IMR-90 (cell line): ENCODE measurements at regions not wholly inside any gene's neighbourhood (a gene's known extent, or its start where the extent isn't known, plus 50 kb on each side); places are given as distances from the start of the nearest gene placed in this dataset.

Source experiments
- ATAC-seq: fragments of 200-7000 bp; cut with Tn5 transposase; 2 replicates; pipeline ENCODE4 v1.9.1; 2020; ENCODE audit warnings: low read depth, mild to moderate bottlenecking, moderate library complexity
- BruUV-seq: library from RNA; stranded (reverse); fragments of 400-500 nt; replicated peaks from 2 replicates; lab custom pipeline; 2021; lab: Mats Ljungman, UMichigan
- CTCF ChIA-PET: fragments of 300-600 bp; formaldehyde crosslinking; extraction: SDS; loops from one replicate; lab custom pipeline; 2021; ENCODE audit warnings: antibody characterized with exemption; lab: Yijun Ruan, JAX
- POLR2A ChIA-PET: fragments of 300-600 bp; sonication (Branson Sonifier 250); formaldehyde crosslinking; loops from one replicate; lab custom pipeline; 2022; ENCODE audit warnings: antibody characterized with exemption; ENCODE audit not compliant: unreplicated experiment; lab: Charles Lee
- DNase-seq: peaks from one replicate; pipeline ENCODE4 v3.0.0; 2013
- H2AFZ ChIP-seq: replicated peaks from 2 replicates; pipeline ENCODE3; 2013; ENCODE audit warnings: low read length, mild to moderate bottlenecking; ENCODE audit not compliant: poor library complexity
- H2AK5ac ChIP-seq: 2 replicates; pipeline ENCODE4 v1.6.1; 2013; ENCODE audit warnings: low read depth, low read length, inconsistent platforms
- H2AK9ac ChIP-seq: replicated peaks from 2 replicates; pipeline ENCODE3; 2013; ENCODE audit warnings: mild to moderate bottlenecking, low read depth, low read length, moderate library complexity; ENCODE audit not compliant: poor library complexity
- H2BK120ac ChIP-seq: 2 replicates; pipeline ENCODE4 v1.6.1; 2013; ENCODE audit warnings: low read depth, low read length, inconsistent platforms
- H2BK15ac ChIP-seq: 3 replicates; pipeline ENCODE4 v1.6.1; 2013; ENCODE audit warnings: low read depth, low read length, inconsistent platforms
- H2BK20ac ChIP-seq: 2 replicates; pipeline ENCODE4 v1.6.1; 2013; ENCODE audit warnings: low read depth, mild to moderate bottlenecking, inconsistent platforms, low read length, moderate library complexity
- H2BK5ac ChIP-seq: 2 replicates; pipeline ENCODE4 v1.6.1; 2013; ENCODE audit warnings: mild to moderate bottlenecking, low read depth, low read length, inconsistent platforms; ENCODE audit not compliant: poor library complexity, severe bottlenecking
- H3K14ac ChIP-seq: replicated peaks from 2 replicates; pipeline ENCODE4 v1.6.1; 2013; ENCODE audit warnings: low read depth, low read length, inconsistent platforms
- H3K18ac ChIP-seq: 2 replicates; pipeline ENCODE4 v1.6.1; 2013; ENCODE audit warnings: low read depth, low read length, control low read depth
- H3K23ac ChIP-seq: 2 replicates; pipeline ENCODE4 v1.6.1; 2013; ENCODE audit warnings: low read depth, low read length, inconsistent platforms
- H3K27ac ChIP-seq: 2 replicates; pipeline ENCODE4 v1.5.1; 2013; ENCODE audit warnings: mild to moderate bottlenecking, control low read depth, low read length; ENCODE audit not compliant: insufficient read depth
- H3K27me3 ChIP-seq: 2 replicates; pipeline ENCODE4 v1.6.1; 2013; ENCODE audit warnings: low read length; ENCODE audit not compliant: control insufficient read depth, insufficient read depth
- H3K36me3 ChIP-seq: 2 replicates; pipeline ENCODE4 v1.6.1; 2013; ENCODE audit warnings: low read length, mixed read lengths; ENCODE audit not compliant: control insufficient read depth, insufficient read depth
- H3K4ac ChIP-seq: 2 replicates; pipeline ENCODE4 v1.6.1; 2013; ENCODE audit warnings: low read depth, low read length, inconsistent platforms
- H3K4me1 ChIP-seq: 2 replicates; pipeline ENCODE4 v1.6.1; 2013; ENCODE audit warnings: low read length, mixed read lengths; ENCODE audit not compliant: control insufficient read depth, insufficient read depth
- H3K4me2 ChIP-seq: 2 replicates; pipeline ENCODE4 v1.6.1; 2013; ENCODE audit warnings: low read depth, mild to moderate bottlenecking, control low read depth, low read length, moderate library complexity
- H3K4me3 ChIP-seq: 2 replicates; pipeline ENCODE4 v1.5.1; 2013; ENCODE audit warnings: low read depth, mild to moderate bottlenecking, control low read depth, low read length, moderate library complexity; ENCODE audit not compliant: insufficient read depth
- H3K56ac ChIP-seq: 2 replicates; pipeline ENCODE4 v1.6.1; 2013; ENCODE audit warnings: low read length, inconsistent platforms; ENCODE audit not compliant: insufficient read depth; ENCODE audit errors: extremely low read depth
- H3K79me1 ChIP-seq, 2 experiments: 2 replicates each; pipeline ENCODE4 v1.6.1; 2013; ENCODE audit warnings: low read length in 2 of 2, inconsistent platforms in 1 of 2, low read depth in 1 of 2
- H3K9ac ChIP-seq: 2 replicates; pipeline ENCODE4 v1.6.1; 2013; ENCODE audit warnings: low read depth, low read length, control low read depth
- H3K9me1 ChIP-seq: 2 replicates; pipeline ENCODE4 v1.6.1; 2013; ENCODE audit warnings: low read length, inconsistent platforms; ENCODE audit not compliant: insufficient read depth
- H3K9me3 ChIP-seq: 2 replicates; pipeline ENCODE4 v1.6.1; 2013; ENCODE audit warnings: low read length; ENCODE audit not compliant: control insufficient read depth, insufficient read depth
- H4K20me1 ChIP-seq: 2 replicates; pipeline ENCODE4 v1.6.1; 2013; ENCODE audit warnings: low read length, inconsistent platforms; ENCODE audit not compliant: insufficient read depth
- H4K5ac ChIP-seq: 2 replicates; pipeline ENCODE4 v1.6.1; 2013; ENCODE audit warnings: mild to moderate bottlenecking, low read depth, low read length, control low read depth
- H4K8ac ChIP-seq, 2 experiments: 2 replicates each; pipeline ENCODE4 v1.6.1; 2013; ENCODE audit warnings: low read depth in 2 of 2, low read length in 2 of 2, control low read depth in 1 of 2, inconsistent platforms in 1 of 2
- H4K91ac ChIP-seq: 2 replicates; pipeline ENCODE4 v1.6.1; 2013; ENCODE audit warnings: low read depth, low read length, inconsistent platforms; ENCODE audit not compliant: insufficient read depth
- BHLHE40 ChIP-seq: fragments of 150-350 bp; IDR thresholded peaks from 2 replicates; pipeline ENCODE4 v1.6.1; 2016; ENCODE audit warnings: mild to moderate bottlenecking, low read depth, low read length
- CEBPB ChIP-seq: IDR thresholded peaks from 2 replicates; pipeline ENCODE4 v1.6.1; 2012; ENCODE audit warnings: low read depth, low read length, improper control_type of control experiment
- CTCF ChIP-seq: conservative IDR thresholded peaks from 2 replicates; pipeline ENCODE4 v1.5.1; 2012; ENCODE audit warnings: mild to moderate bottlenecking, low read depth, low read length, improper control_type of control experiment
- ELK1 ChIP-seq: fragments of 150-350 bp; IDR thresholded peaks from 2 replicates; pipeline ENCODE4 v1.6.1; 2016; ENCODE audit warnings: low read depth, mild to moderate bottlenecking, low read length, moderate library complexity, borderline replicate concordance
- FOS ChIP-seq: fragments of 150-350 bp; IDR thresholded peaks from 2 replicates; pipeline ENCODE4 v1.6.1; 2016; ENCODE audit warnings: low read depth, low read length
- MAFK ChIP-seq: IDR thresholded peaks from 2 replicates; pipeline ENCODE4 v1.6.1; 2012; ENCODE audit warnings: low read depth, low read length, improper control_type of control experiment
- MAZ ChIP-seq: IDR thresholded peaks from 2 replicates; pipeline ENCODE4 v1.6.1; 2012; ENCODE audit warnings: low read depth, mild to moderate bottlenecking, low read length, improper control_type of control experiment, moderate library complexity, borderline replicate concordance
- MXI1 ChIP-seq: IDR thresholded peaks from 2 replicates; pipeline ENCODE4 v1.6.1; 2012; ENCODE audit warnings: low read depth, mild to moderate bottlenecking, low read length, moderate library complexity, borderline replicate concordance
- NFE2L2 ChIP-seq: fragments of 150-350 bp; IDR thresholded peaks from 2 replicates; pipeline ENCODE4 v1.6.1; 2016; ENCODE audit warnings: low read depth, mild to moderate bottlenecking, low read length
- POLR2A ChIP-seq: IDR thresholded peaks from 2 replicates; pipeline ENCODE4 v1.6.1; 2012; ENCODE audit warnings: mild to moderate bottlenecking, low read depth, low read length
- RAD21 ChIP-seq: IDR thresholded peaks from 2 replicates; pipeline ENCODE4 v1.6.1; 2012; ENCODE audit warnings: low read length, improper control_type of control experiment
- RCOR1 ChIP-seq: IDR thresholded peaks from 2 replicates; pipeline ENCODE4 v1.6.1; 2012; ENCODE audit warnings: mild to moderate bottlenecking, low read length, improper control_type of control experiment; ENCODE audit not compliant: insufficient replicate concordance
- RFX5 ChIP-seq: IDR thresholded peaks from 2 replicates; pipeline ENCODE4 v1.8.0; 2012; ENCODE audit warnings: low read depth, mild to moderate bottlenecking, low read length, moderate library complexity
- SMC3 ChIP-seq: fragments of 150-350 bp; IDR thresholded peaks from 2 replicates; pipeline ENCODE4 v1.6.1; 2016; ENCODE audit warnings: low read depth, mild to moderate bottlenecking, antibody characterized with exemption, low read length, moderate library complexity
- USF2 ChIP-seq: fragments of 150-350 bp; IDR thresholded peaks from 2 replicates; pipeline ENCODE4 v1.6.1; 2017; ENCODE audit warnings: mild to moderate bottlenecking, antibody characterized with exemption, low read length, low read depth
- WGBS, 2 experiments: methylation state at CpG; one replicate each; pipeline versions ENCODE4 v1.1.5 to v1.1.7; 2013; ENCODE audit warnings: missing lambda C conversion rate in 2 of 2; ENCODE audit not compliant: insufficient read length in 1 of 2; ENCODE audit errors: extremely low coverage in 2 of 2; 5-methylcytosine and 5-hydroxymethylcytosine counted together
- dilution Hi-C: fragments of 300-500 bp; cut with HindIII; formaldehyde crosslinking; loops from one replicate; pipeline ENCODE4 v1.14.3; 2018; ENCODE audit warnings: low sequenced_read_pairs; ENCODE audit not compliant: unreplicated experiment
- in situ Hi-C: fragments of 300-500 bp; cut with MboI; formaldehyde crosslinking; loops from 3 replicates; pipeline ENCODE4 v1.14.3; 2019; ENCODE audit warnings: low sequenced_read_pairs, inconsistent platforms, mixed read lengths
- intact Hi-C: fragments of 100-400 bp; cut with micrococcal nuclease; formaldehyde crosslinking; loops from 2 replicates; pipeline ENCODE4 v1.10.0; 2022

- H2BK15ac ChIP-seq: no peak overlapping the region
- no peak overlapping the region for H2AK9ac ChIP-seq
- no peak overlapping the region for H3K4me2 ChIP-seq
- no TSS peak for BruUV-seq
- no peak overlapping the region for H2BK5ac ChIP-seq
- no peak for TF ChIP-seq USF2
- TF ChIP-seq RFX5: no peak
- TF ChIP-seq MAFK: no peak
- no peak for TF ChIP-seq POLR2A
- TF ChIP-seq MXI1: no peak
- TF ChIP-seq RCOR1: no peak
- TF ChIP-seq NFE2L2: no peak
- no peak for TF ChIP-seq RAD21
- TF ChIP-seq MAZ: no peak
- no peak for TF ChIP-seq ELK1
- TF ChIP-seq BHLHE40: no peak
- no peak for TF ChIP-seq CEBPB
- TF ChIP-seq CTCF: no peak
- no peak for TF ChIP-seq FOS
- TF ChIP-seq SMC3: no peak
- intact Hi-C loops: no loop called here
- no peak overlapping the region for H3K4me3 ChIP-seq
- H3K56ac ChIP-seq: no peak overlapping the region
- H3K9ac ChIP-seq: no peak overlapping the region
- ATAC-seq (no peak), DNase-seq (no peak)
- no peaks in the 10 kb centered on the region; the same call in 1 of the 2 replicates for H3K27me3 ChIP-seq
- H2AK5ac ChIP-seq: no peak overlapping the region
- H3K4me1 ChIP-seq: no peaks in the 10 kb centered on the region
- ChIA-PET POLR2A (no interaction called here), CTCF (no interaction called here)
- WGBS, 2 experiments: 88% methylated on average over 1 of the region's 16 CpGs; no CpG with 5 or more reads in 1 of the 2 experiments
- H3K36me3 ChIP-seq: no peaks in the 10 kb centered on the region
- no peaks in the 10 kb centered on the region for H4K20me1 ChIP-seq
- H3K4ac ChIP-seq: no peak overlapping the region
- H4K91ac ChIP-seq: no peak overlapping the region
- H4K5ac ChIP-seq: no peak overlapping the region
- no peak overlapping the region for H2BK120ac ChIP-seq
- no peaks in the 10 kb centered on the region for H3K9me3 ChIP-seq
- no peak overlapping the region for H2AFZ ChIP-seq
- H3K27ac ChIP-seq: no peak overlapping the region
- H3K79me1 ChIP-seq: no peaks in the 10 kb centered on the region
- dilution Hi-C loops: no loop called here
- no peaks in the 10 kb centered on the region for H3K9me1 ChIP-seq
- in situ Hi-C loops: no loop called here
- H4K8ac ChIP-seq: no peak overlapping the region
- no peak overlapping the region for H3K14ac ChIP-seq
- no peak overlapping the region for H3K18ac ChIP-seq
- H3K23ac ChIP-seq: no peak overlapping the region
- H2BK20ac ChIP-seq: no peak overlapping the region
Observed at GRCh38 chrX:96464880-96465558, 219.6 kb upstream of the DIAPH2 start.
